ENCODE measurements at regions not wholly inside any gene's neighbourhood (a gene's known extent, or its start where the extent isn't known, plus 50 kb on each side); places are given as distances from the start of the nearest gene placed in this dataset.

DNA sequence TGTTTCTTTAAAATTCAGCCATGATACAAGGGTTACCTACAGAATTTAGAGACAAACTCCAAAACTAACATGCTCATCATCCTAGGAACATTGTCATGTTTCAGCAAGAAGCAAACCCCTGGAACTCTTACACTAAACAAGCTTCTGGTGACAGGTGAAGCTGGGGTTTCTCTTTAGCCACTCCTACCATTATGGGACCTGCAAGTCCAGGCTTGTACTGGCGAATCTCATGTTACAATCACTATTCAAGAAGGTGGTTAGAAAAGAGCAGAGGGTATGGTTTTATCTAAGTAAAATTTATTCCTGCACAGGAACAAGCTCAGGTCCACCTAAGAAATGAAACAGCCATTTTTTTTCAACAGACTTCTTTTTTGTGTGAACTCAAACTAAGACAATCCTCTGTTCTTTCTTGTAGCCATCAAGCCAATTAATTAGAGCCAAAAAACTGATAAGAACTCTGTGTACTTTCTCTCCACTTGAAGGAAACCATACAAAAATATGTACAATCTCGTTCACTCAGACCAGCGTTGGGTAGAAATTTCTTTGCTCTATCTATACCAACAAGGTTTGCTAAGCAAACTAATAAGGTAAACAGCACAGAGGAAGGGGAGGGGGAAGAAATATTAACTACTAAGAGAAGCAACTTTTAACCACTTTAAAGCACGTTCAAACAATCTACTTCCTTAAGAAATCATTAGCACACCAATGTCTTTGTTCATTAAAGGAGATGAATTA, 63.3 kb upstream of the NEDD4L start:
- TF ChIP-seq, protein P1, sequence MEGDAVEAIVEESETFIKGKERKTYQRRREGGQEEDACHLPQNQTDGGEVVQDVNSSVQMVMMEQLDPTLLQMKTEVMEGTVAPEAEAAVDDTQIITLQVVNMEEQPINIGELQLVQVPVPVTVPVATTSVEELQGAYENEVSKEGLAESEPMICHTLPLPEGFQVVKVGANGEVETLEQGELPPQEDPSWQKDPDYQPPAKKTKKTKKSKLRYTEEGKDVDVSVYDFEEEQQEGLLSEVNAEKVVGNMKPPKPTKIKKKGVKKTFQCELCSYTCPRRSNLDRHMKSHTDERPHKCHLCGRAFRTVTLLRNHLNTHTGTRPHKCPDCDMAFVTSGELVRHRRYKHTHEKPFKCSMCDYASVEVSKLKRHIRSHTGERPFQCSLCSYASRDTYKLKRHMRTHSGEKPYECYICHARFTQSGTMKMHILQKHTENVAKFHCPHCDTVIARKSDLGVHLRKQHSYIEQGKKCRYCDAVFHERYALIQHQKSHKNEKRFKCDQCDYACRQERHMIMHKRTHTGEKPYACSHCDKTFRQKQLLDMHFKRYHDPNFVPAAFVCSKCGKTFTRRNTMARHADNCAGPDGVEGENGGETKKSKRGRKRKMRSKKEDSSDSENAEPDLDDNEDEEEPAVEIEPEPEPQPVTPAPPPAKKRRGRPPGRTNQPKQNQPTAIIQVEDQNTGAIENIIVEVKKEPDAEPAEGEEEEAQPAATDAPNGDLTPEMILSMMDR (conservative IDR thresholded peaks at IDR 0.05) = no peak
- peak overlapping the region; percentile 50 for H3K27ac ChIP-seq

DNA sequence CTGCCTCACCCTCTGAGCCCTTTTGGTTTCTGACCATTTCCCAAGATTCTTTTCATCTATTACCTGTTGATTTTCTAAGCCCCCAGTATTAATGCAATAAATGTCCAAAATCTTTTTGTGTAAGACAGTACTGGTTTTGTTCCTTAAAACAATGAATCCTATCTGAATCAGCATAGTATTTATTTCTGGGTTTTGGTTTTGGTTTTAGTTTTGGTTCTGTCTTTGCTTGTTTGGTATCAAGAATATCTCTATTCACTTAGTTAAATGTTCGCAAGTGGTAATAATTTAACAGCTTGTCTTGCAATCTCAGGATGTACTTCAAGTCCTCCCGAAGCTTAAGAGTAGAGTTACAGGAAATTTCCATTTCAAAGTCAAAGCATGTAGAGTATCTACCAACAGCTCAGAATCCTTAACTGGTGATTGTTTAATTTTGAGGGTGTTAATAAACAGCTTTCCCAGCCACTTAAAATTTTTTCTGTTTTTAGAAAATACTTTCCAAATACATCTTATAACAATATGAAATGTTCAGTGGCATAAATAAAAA, 67.7 kb upstream of the NEDD4L start:
- TF ChIP-seq, protein P1 (conservative IDR thresholded peaks at IDR 0.05) = no peak
- H3K27ac ChIP-seq = no peak overlapping the region

DNA sequence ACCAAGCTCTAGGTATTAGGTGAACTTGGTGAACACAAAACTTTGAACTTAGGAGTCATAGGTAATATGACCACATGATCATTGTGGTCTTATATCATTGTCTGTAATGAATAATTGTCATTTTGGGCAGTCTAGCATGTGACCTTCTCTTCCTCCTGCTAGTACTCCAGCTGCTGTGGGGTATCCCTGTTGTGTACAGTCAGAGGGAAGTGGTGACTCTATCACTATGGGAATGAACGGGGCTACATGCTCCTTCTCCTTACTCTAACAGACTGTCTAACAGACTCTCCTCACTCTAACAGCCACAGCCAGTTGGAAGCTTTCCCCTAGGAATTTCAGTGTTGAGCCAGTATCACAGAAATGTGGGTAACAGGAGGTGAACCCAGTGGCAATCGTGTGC, 68.2 kb upstream of the NEDD4L start:
- TF ChIP-seq, protein P1 (conservative IDR thresholded peaks at IDR 0.05) = no peak
- H3K27ac ChIP-seq = no peak overlapping the region

DNA sequence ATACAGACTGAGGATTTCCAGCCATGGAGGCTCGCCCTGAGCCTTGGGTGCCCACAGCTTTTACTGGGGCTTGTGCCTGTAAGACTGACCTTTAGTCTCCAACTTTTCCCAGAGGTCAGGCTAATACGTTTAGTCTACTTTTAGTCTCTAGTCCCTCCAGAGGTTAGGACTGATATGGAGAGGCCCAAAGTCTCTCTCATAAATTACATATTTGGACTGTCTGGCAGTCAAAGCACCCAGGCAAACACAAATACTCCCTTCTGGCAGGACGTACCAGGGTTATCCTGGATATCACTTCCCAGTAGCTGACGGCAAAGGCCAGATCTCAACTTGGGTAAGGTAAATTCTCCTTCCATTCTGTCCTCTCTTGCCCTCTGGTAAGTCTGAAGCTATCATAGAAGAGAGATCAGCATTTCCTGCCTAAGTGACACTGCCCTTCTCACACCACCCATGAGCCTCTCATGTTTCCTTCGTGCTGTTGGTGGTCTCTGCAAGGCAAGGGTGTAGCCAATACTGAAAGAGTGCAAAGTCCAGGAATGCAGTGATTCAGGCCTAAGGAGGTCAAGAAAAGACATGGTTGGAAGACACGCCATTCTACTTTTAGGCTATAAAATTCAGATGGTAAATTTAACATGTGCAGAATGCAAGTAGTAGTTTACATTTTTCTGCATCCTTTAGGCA, 69.3 kb upstream of the NEDD4L start:
- no peak overlapping the region for H3K27ac ChIP-seq
- TF ChIP-seq, protein P1 (conservative IDR thresholded peaks at IDR 0.05) = no peak

DNA sequence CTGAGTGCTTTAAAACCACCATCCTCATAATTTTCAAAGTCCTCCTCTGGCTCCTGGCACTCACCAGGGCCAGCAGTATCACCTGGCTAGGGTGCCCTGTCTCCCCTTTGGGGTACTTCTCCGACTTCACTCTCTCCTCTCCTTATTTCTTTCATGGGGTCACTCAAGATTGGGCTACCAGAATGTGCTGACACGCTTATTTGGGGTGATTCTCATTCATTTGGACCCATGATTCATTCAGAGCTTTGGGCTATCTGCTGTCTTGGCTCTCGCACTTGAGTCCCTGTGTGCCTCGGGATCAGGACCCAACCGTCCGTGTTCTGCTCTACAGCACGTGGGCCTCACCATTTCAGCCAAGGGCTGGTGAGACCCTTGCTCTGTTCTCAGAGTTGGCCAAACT, 70.1 kb upstream of the NEDD4L start:
- TF ChIP-seq, protein P1 (conservative IDR thresholded peaks at IDR 0.05) = no peak
- no peak overlapping the region for H3K27ac ChIP-seq

DNA sequence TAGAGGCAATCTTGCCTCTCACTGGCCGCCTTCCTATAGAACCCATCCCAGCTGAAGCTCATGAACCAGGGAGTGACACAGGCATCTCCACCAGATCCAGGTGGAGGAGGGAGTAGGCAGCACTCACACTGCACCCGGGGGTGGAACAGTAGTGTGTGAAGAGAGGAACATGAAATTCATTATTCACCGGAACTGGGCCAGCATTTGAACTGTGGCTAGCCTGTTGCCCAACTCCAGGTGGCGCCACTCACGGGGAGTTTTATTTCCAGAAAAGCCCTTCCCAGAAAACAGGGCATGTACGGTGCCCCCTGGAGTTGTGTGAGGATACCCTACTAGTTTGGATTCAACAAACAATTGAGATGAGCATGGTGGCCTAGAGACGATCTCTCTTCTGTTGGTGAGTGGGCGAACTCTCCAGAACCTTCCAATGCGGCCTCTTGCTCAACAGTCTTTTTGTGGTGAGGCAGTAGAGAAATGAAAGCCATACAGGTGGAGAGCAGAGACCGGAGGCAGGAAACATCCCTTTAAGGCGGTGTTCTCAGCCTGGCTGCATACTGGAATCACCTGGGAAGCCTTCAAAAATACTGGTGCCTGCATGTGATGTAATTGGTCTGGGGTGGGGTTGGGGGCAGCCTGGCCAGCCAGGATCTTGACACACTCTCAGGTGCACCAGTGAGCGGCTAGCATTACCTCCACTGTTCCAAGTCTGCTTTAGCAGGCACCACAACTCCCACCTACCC, 73.5 kb upstream of the NEDD4L start:
- H3K27ac ChIP-seq = no peak overlapping the region
- TF ChIP-seq, protein P1 (conservative IDR thresholded peaks at IDR 0.05) = peak; percentile 21; the same call in 1 of the 2 replicates

DNA sequence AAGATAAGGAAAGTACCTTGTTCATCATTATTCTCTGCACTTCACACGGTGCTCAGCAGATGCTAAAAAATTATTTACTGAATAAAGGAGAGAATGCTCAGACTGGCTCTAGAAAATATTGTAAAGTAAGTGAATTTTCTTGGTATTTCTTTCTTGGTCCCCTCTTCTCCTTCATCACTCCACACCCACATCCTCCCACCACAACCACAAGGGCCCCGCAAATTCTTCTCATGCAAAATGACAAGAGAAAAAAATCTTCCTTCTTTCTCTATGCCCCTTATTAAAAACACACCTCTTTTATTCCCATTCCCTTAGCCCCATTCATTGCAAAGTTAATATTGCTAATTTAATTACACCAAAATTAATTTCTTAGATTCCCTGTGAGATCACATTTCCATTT, 74.2 kb upstream of the NEDD4L start:
- H3K27ac ChIP-seq = no peak overlapping the region
- TF ChIP-seq, protein P1 (conservative IDR thresholded peaks at IDR 0.05) = no peak

Measured in VCaP (cell line).